Endothelial cell of umbilical vein (primary cell): ENCODE measurements at regions not wholly inside any gene's neighbourhood (a gene's known extent, or its start where the extent isn't known, plus 50 kb on each side); places are given as distances from the start of the nearest gene placed in this dataset.

Experiments
- BruUV-seq: library from RNA; stranded (reverse); fragments of 400-500 nt; replicated peaks from 2 replicates; lab custom pipeline; 2021; lab: Mats Ljungman, UMichigan
- CTCF ChIA-PET: fragments of 300-600, 350-600 bp; sonication (Branson Sonifier 250); formaldehyde crosslinking; loops from one replicate; lab custom pipeline; 2021; ENCODE audit warnings: antibody characterized with exemption, inconsistent platforms; lab: Charles Lee
- POLR2A ChIA-PET: fragments of 300-600, 350-600 bp; sonication (Branson Sonifier 250); formaldehyde crosslinking; loops from one replicate; lab custom pipeline; 2021; ENCODE audit warnings: antibody characterized with exemption, inconsistent platforms; lab: Charles Lee
- DNase-seq: peaks from one replicate; pipeline ENCODE4 v3.0.0-alpha.2; 2011; ENCODE audit warnings: low read depth, low spot score
- FAIRE-seq: peaks from 2 replicates; lab custom pipeline; 2011; peaks lifted over from hg19 to GRCh38; lab: Jason Lieb, UNC
- H2AFZ ChIP-seq: 2 replicates; pipeline ENCODE4 v1.6.0; 2012; ENCODE audit warnings: low read depth, low read length, control low read depth, inconsistent platforms
- H3K27ac ChIP-seq: 2 replicates; pipeline ENCODE4 v1.5.1; 2011; ENCODE audit warnings: low read depth, mild to moderate bottlenecking, control low read depth, low read length, moderate library complexity; ENCODE audit not compliant: insufficient read depth
- H3K27me3 ChIP-seq, 2 experiments: 2 replicates each; pipeline versions ENCODE4 v1.6.0 to v1.6.1; 2011; ENCODE audit warnings: low read length in 2 of 2, mixed read lengths in 1 of 2; ENCODE audit not compliant: control insufficient read depth in 2 of 2, insufficient read depth in 2 of 2
- H3K36me3 ChIP-seq, 2 experiments: 2 replicates in 1 of 2; 3 replicates in 1 of 2; pipeline ENCODE4 v1.5.1; 2011; ENCODE audit warnings: low read length in 2 of 2, mild to moderate bottlenecking in 1 of 2, moderate library complexity in 1 of 2; ENCODE audit not compliant: control insufficient read depth in 2 of 2, insufficient read depth in 2 of 2; ENCODE audit errors: extremely low read depth in 1 of 2
- H3K4me1 ChIP-seq: 3 replicates; pipeline ENCODE4 v1.5.1; 2011; ENCODE audit warnings: mild to moderate bottlenecking, low read length; ENCODE audit not compliant: control insufficient read depth, insufficient read depth; ENCODE audit errors: extremely low read depth
- H3K4me2 ChIP-seq: 2 replicates; pipeline ENCODE4 v1.6.1; 2011; ENCODE audit warnings: low read length, control low read depth, mixed read lengths; ENCODE audit not compliant: insufficient read depth
- H3K4me3 ChIP-seq, 3 experiments: fragments of 200-600 bp in 1 of 3; sonication (generic), shearing (Covaris generic) in 1 of 3; replicated peaks in 1 of 3; 2 replicates each; pipeline ENCODE4 v1.5.1; 2011 to 2016; ENCODE audit warnings: control low read depth in 3 of 3, low read length in 3 of 3, mild to moderate bottlenecking in 2 of 3, inconsistent platforms in 1 of 3, low read depth in 1 of 3, moderate library complexity in 1 of 3; ENCODE audit not compliant: insufficient read depth in 1 of 3
- H3K79me2 ChIP-seq: 2 replicates; pipeline ENCODE4 v1.6.0; 2012; ENCODE audit warnings: low read length, inconsistent platforms; ENCODE audit not compliant: control insufficient read depth, insufficient read depth
- H3K9ac ChIP-seq: replicated peaks from 2 replicates; pipeline ENCODE3; 2011; ENCODE audit warnings: low read length, control low read depth; ENCODE audit not compliant: insufficient read depth; ENCODE audit errors: extremely low read depth
- H3K9me1 ChIP-seq: replicated peaks from 3 replicates; pipeline ENCODE4 v1.6.0; 2011; ENCODE audit warnings: mild to moderate bottlenecking, low read length; ENCODE audit not compliant: control insufficient read depth, insufficient read depth; ENCODE audit errors: extremely low read depth
- H3K9me3 ChIP-seq: replicated peaks from 2 replicates; pipeline ENCODE4 v1.5.1; 2012; ENCODE audit warnings: low read length, inconsistent platforms; ENCODE audit not compliant: control insufficient read depth, insufficient read depth
- H4K20me1 ChIP-seq: replicated peaks from 2 replicates; pipeline ENCODE3; 2011; ENCODE audit warnings: mild to moderate bottlenecking, low read length; ENCODE audit not compliant: control insufficient read depth, insufficient read depth; ENCODE audit errors: extremely low read depth
- EZH2 ChIP-seq: IDR thresholded peaks from 2 replicates; pipeline ENCODE4 v1.6.1; 2012; ENCODE audit warnings: borderline replicate concordance, low read depth, mild to moderate bottlenecking, moderate library complexity, low read length, inconsistent platforms; ENCODE audit not compliant: severe bottlenecking
- FOS ChIP-seq: IDR thresholded peaks from 2 replicates; pipeline ENCODE4 v1.6.1; 2011; ENCODE audit warnings: mild to moderate bottlenecking, low read length, moderate library complexity, borderline replicate concordance; ENCODE audit not compliant: insufficient read depth
- GATA2 ChIP-seq: IDR thresholded peaks from 2 replicates; pipeline ENCODE4 v1.7.0; 2011; ENCODE audit warnings: low read depth, mild to moderate bottlenecking, moderate library complexity, mixed read lengths, low read length; ENCODE audit not compliant: insufficient read length, insufficient read depth
- JUN ChIP-seq: IDR thresholded peaks from 2 replicates; pipeline ENCODE4 v1.6.1; 2011; ENCODE audit warnings: borderline replicate concordance, low read depth; ENCODE audit not compliant: insufficient read length, insufficient read depth
- MAX ChIP-seq: IDR thresholded peaks from 2 replicates; pipeline ENCODE4 v1.6.1; 2011; ENCODE audit not compliant: insufficient read depth, insufficient read length
- MYC ChIP-seq: IDR thresholded peaks from one replicate; pipeline ENCODE4 v1.6.1; 2011; ENCODE audit warnings: mild to moderate bottlenecking, low read depth, low read length
- POLR2A ChIP-seq: IDR thresholded peaks from 2 replicates; pipeline ENCODE4 v1.6.1; 2012; ENCODE audit warnings: low read depth, mild to moderate bottlenecking, control low read depth, low read length
- POLR2AphosphoS5 ChIP-seq: IDR thresholded peaks from 2 replicates; pipeline ENCODE4 v1.6.1; 2012; ENCODE audit warnings: low read depth, mild to moderate bottlenecking, control low read depth, low read length, moderate library complexity; ENCODE audit not compliant: insufficient read depth
- dilution Hi-C: fragments of 300-500 bp; cut with MboI; formaldehyde crosslinking; loops from one replicate; pipeline ENCODE4 v1.15.0; 2019; ENCODE audit warnings: low sequenced_read_pairs; ENCODE audit not compliant: extremely low pct_ligation_motif_present
- intact Hi-C: fragments of 100-400 bp; cut with micrococcal nuclease; formaldehyde crosslinking; loops from one replicate; pipeline ENCODE4 v1.10.0; 2022
- TF ChIP-seq, protein P1 (sequence below), 2 donors: IDR thresholded peaks; 1 replicate in 1 of 2; 2 replicates in 1 of 2; pipeline ENCODE4 v1.5.1; 2011; ENCODE audit warnings: low read length in 2 of 2, mild to moderate bottlenecking in 2 of 2, moderate library complexity in 2 of 2, control low read depth in 1 of 2, inconsistent platforms in 1 of 2, low read depth in 1 of 2; ENCODE audit not compliant: insufficient read depth in 1 of 2; ENCODE audit errors: extremely low read depth in 1 of 2

DNA sequence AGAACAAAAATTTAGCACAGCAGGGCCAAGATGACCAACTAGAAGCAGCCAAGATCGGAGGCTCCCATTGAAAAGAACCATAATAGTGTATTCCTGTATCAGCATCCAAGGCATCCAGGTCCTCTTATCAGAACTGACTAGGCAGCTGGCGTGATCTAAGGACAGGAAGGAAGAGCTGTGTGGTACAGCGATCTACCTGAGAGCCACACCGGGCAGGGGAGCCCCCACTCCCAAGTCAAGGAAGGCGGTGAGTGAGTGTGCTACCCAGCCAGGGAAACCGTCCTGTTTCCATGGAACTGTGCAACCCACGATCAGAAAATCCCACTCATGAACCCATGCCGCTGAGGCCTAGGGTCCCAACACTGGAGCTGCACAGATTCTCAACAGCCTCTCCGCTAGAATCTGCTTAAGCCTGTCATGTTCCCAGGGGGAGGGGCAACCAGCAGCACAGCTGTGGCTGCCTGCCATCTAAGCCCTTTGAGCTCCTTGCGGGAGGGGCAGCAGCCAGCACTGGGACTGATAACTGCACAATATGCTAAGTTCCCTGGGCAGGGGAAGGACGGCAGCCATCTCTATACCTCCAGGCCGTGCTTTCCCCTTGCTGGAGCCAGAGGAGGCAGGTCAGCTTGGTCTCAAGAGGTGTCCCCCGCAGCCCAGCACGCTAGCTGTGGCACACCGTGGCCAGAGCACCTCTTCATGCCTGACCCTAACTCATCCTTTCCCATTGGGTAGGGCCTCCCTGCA is 213.0 kb upstream of the SMIM30 start:
- dilution Hi-C loops = no loop called here
- Histone ChIP-seq H3K27ac (no peak overlapping the region), H3K4me1 (no peaks in the 10 kb centered on the region), H3K9me3 (peaks cover 2% of the 10 kb centered on the region), H3K27me3 (no peaks in the 10 kb centered on the region), H3K36me3 (no peaks in the 10 kb centered on the region), H3K9ac (no peak overlapping the region), H3K4me2 (no peak overlapping the region), H2AFZ (no peak overlapping the region), H4K20me1 (no peaks in the 10 kb centered on the region), H3K79me2 (no peaks in the 10 kb centered on the region), H3K4me3 (no peak overlapping the region), H3K9me1 (no peaks in the 10 kb centered on the region)
- TF ChIP-seq MAX (no peak), POLR2A (no peak), FOS (no peak), MYC (no peak), POLR2AphosphoS5 (no peak), JUN (no peak), EZH2 (no peak), GATA2 (no peak)
- TF ChIP-seq, protein P1, sequence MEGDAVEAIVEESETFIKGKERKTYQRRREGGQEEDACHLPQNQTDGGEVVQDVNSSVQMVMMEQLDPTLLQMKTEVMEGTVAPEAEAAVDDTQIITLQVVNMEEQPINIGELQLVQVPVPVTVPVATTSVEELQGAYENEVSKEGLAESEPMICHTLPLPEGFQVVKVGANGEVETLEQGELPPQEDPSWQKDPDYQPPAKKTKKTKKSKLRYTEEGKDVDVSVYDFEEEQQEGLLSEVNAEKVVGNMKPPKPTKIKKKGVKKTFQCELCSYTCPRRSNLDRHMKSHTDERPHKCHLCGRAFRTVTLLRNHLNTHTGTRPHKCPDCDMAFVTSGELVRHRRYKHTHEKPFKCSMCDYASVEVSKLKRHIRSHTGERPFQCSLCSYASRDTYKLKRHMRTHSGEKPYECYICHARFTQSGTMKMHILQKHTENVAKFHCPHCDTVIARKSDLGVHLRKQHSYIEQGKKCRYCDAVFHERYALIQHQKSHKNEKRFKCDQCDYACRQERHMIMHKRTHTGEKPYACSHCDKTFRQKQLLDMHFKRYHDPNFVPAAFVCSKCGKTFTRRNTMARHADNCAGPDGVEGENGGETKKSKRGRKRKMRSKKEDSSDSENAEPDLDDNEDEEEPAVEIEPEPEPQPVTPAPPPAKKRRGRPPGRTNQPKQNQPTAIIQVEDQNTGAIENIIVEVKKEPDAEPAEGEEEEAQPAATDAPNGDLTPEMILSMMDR (IDR thresholded peaks at IDR 0.05; ENCODE audit: extremely low read depth in 1 of 2, insufficient read depth in 1 of 2, low read depth in 1 of 2, low read length in 2 of 2) = no peak
- ChIA-PET POLR2A (no interaction called here), CTCF (no interaction called here)
- no TSS peak for BruUV-seq
- no peak for DNase-seq
- FAIRE-seq = no peak
- intact Hi-C loops = no loop called here
